GM18502 (cell line): ENCODE measurements at regions not wholly inside any gene's neighbourhood (a gene's known extent, or its start where the extent isn't known, plus 50 kb on each side); places are given as distances from the start of the nearest gene placed in this dataset.
"Not testable (repeated sequence)": the region's sequence is repeated elsewhere in the genome, so short reads cannot be mapped to it uniquely, and the experiment has no call there.

Experiments used
- ATAC-seq: cut with Tn5 transposase; IDR thresholded peaks from one replicate; pipeline ENCODE4 v1.9.1; 2021; ENCODE audit warnings: mild to moderate bottlenecking; ENCODE audit not compliant: unreplicated experiment, poor library complexity

DNA sequence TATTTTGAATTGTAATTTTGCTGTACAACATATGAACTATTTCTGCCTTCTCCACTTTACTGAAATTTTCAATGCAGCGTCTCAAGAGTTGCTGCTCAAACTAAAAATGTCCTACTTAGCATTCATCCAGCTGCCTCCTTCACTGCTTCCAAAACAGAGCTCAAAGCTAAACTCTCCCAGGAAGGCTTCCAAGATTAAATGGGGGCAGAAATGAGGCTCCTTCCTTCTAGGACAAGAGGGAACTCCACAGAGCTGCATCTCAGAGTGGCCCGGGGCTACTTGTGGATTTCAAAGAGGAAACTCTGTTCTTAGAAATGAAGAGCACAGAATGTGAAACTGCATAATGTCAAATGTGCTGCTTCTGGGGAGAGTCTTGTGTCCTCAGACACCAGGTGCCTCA lies 295.9 kb upstream of the NCAM1 start:
- ATAC-seq, result no peak

DNA sequence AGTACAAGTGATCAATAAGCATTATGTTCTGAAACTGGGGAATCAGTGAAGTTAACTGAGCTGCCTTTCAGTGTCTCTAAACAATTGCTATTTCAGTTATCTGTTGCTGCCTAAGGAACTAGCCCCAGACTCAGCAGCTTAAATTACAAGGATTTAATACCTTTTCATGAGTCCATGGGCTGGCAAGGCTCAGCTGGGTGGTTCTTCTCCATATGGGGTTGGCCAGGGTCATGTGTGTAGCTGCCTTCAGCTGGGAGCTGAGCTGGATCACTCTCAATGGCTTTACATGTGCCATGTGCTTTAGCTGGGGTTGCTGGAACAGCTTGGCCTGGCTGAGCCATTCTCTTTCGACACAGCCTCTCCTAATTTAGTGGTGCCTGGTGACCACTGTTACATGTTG lies 295.0 kb upstream of the NCAM1 start:
- no peak for ATAC-seq

DNA sequence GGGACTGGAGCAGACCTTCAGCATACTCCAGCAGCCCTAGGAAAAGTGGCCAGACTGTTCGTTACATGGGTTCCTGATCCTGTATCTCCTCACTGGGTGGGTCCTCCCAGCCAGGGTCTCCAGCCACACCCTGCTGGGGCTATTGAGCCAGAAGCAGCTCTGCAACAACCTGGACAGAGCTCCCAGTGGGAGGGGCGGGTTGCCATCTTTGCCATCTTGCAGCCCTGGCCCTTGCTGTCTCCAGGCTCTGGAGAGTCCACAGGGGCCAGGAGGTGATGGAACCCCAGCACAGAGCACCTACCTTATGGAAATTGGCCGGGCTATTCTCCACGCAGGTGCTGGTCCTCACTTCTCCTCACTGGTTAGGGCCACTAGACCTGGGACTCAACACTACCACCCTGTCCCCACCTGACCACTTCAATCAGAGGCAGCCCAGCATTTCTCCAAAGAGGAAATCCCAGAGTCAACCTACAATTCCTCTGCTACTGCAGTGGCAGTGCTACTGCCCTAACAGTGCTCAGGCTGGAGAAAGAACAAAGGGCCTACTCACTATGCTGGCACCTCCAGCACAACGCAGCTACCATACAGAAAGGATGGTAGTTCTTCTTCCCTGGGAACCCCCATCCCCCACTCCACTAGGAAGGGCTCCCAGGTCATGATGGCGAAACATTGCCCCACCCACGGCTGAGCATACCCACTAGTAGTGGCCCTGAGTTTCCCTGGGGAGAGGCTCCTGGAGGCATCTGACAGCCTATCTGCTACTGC lies 290.2 kb upstream of the NCAM1 start:
- ATAC-seq, result no peak

DNA sequence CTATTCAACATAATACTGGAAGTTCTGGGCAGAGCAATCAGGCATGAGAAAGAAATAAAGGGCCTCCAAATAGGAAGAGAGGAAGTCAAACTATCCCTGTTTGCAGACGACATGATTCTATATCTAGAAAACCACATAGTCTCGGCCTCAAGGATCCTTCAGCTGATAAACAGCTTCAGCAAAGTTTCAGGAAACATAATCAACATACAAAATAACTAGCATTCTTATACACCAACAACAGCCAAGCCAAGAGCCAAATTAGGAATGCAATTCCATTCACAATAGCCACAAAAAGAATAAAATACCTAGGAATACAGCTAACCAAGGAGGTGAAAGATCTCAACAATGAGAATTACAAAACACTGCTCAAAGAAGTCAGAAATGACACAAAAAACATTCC lies 287.8 kb upstream of the NCAM1 start:
- ATAC-seq, result not testable (repeated sequence)

DNA sequence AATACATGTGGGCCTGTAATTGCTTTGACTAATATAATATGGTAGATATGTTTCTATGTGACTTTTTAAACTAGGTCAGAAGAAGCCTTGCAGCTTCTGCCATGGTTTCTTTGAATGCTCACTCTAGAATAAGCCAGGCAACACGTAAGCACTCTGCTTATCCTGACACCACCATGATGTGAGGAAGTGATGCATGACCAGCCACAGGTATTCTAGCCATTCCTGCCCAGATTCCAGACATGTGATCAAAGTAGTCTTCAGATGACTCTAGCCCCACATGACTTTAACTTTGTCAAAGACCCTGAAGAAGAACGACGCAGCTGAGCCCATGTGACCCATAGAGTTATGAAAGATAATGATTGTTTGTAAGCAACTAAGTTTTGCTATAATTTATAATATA lies 276.1 kb upstream of the NCAM1 start:
- ATAC-seq, result no peak

DNA sequence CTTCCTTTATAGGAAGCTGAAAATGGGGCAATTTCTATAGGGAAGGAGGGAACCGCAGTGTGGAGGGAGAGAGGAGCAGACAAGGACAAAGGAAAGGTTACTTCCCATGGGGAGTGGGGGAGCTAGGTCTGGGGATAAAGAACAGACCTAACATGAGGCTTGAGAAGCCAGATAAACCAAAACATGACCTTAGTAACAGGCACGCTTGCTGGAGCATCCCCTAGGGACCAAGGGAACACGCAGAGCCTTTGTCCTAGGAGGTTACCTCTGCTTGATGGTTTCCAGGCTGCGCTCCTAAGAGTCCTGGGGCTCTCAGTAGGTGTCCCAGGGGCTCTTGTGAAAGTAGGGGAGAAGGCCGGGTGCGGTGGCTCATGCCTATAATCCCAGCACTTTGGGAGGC lies 271.4 kb upstream of the NCAM1 start:
- no peak for ATAC-seq

DNA sequence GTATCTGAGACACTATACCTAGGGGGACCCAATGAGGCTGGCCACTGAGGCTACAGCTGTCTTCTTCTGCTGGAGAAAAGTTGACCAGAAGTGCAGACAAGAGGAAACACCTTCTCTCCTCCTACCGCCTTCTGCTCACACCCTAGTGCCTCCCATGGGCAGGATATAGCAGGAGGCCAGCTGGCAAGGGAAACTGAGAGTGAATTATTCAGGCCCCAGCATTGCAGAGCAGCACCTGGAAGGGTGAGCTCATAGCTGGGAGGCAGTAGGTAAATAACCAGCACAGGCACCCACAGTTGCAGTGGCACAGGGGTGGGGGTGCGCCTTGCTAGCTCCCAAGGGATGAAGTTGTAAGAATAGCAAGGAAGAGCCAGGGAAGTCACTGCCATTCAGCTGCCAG lies 267.4 kb upstream of the NCAM1 start:
- no peak for ATAC-seq

DNA sequence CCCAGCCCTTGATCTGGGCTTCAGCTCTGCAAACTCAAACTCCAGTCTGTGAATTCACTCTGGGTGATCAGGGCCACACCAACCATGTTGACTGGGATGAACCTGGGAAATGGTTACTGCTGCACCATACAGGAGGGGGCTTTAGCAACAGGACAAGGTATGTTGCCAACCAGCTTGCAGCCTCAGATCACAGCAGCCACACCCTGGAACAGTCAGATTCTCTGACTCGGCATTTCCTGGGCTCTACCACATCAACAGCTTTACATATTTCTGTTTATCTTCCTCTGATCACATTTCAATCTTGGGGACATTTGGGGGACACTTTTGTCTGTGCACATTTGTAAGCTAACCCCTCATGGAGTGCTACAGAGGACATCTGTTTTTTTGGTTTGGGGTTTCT lies 267.0 kb upstream of the NCAM1 start:
- ATAC-seq, result no peak

DNA sequence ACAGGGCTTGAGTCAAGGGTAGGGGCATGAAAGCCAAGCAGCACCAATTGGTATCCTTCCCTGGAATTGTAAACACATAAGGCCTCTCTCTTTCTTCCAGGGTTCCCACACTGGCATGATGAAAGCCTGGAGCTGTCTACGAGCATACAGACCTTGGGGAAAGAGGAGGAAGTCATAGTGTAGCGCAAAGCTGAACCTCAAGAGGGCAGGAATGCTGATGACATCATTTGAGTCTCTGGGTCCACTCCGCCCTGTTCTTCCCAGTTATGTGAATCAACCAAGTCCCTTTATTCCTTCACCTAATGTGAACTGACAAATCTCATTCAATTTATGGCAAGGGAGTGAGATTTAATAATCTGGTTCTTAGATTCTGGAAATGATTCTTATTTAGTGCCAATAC lies 266.4 kb upstream of the NCAM1 start:
- no peak for ATAC-seq

DNA sequence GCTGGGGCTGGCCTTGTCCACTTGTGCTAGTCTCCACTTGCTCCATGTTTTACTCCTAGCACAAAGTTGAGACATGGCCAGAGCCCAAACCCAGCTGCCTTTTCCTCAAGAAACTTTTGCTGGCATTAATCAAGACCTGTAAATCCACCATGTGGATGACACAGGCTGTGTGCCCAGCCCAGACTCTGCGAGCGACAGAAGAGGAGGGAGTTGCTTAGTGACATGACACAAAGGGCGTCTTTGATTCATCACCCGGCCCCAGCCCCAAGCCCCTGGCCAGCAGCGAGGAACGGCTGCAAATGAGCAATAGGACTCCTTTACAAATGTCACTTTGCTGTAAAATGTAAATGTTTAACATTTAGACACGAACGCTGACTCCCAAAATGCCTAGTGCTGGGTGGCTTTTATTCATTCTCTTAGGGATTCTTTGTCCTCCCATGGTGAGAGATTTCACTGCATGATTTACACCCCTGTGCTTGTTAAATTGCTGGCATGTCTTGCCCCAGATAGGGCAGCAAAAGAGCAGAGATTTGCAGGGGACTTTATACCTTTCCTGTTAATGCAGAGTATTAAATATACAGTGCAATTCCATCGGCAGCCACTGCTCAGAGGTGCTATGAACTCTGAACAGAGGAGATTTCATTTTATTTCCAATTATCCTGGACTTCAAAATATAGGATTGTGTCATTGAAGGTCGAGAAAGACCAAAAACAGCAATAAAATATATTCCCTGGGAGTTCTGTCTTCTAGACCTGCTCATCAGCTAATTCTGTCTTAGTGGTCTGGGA lies 263.6 kb upstream of the NCAM1 start:
- ATAC-seq, result no peak

DNA sequence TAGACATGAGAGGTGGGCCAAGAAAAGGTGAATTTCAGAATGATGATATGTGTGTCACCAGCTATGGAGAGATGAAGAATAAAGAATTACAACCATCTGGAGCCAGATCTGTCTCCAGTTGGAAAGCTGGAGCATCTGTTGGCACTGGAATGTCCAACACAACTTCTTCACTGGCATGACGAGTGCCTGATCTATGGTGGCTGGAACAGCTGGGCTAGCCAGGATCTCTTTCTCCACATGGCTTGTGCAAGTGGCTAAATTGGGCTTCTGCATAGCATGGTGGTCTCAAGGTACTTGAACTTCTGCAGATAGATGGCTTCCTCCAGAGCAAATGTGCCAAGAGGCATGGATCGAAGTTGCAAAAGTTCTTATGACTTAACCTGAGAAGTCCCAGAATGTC lies 256.1 kb upstream of the NCAM1 start:
- no peak for ATAC-seq

DNA sequence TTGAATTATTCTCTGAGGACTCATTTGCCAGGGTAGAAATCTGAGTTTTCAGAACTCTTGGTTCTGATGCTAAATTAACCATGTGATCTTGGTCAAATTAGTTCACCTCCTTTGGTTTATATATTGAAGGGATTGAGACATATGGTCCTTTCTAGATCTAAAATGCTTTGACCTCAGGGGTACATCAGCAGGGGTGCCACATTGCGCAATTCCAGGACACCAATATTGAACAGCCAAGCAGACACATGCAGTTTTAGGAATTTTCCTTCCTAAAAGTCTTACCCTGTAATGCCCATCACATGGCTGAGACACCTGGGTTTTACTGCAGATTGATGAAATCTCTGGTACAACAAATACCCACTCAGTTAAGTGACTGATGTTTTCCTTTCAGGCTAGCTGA lies 254.4 kb upstream of the NCAM1 start:
- no peak for ATAC-seq

DNA sequence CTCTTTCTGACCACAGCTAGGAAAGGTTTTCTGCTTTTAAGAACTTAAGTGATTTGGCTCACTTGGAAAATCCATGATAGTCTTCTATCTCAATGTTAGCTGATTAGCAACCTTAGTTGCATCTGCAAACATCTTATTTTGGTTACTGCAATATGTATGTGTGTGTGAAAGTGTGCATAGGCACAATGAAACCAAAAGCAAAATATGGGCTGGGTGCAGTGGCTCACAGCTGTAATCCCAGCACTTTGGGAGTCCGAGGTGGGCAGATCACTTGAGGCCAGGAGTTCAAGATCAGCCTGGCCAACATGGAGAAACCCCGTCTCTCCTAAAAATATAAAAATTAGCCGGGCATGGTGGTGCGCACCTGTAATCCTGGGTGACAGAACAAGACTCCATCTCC lies 246.9 kb upstream of the NCAM1 start:
- ATAC-seq, result not testable (repeated sequence)

DNA sequence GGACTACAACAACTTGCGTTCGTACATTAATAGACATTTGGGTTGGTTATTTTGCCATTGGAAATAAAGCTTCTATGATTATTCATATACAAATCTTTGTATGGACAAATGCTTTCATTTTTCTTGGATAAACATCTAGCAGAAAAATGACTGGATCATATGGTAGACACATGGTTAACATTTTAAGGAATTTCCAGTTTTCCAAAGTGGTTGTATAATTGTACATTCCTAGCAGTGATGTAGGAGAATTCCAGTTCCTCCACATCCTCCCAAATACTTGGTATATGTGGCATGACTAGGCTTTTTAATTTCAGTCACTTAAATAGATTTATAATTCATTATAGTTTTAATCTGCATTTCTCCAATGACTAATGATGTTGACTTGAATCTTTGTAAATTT lies 246.2 kb upstream of the NCAM1 start:
- ATAC-seq, result no peak

DNA sequence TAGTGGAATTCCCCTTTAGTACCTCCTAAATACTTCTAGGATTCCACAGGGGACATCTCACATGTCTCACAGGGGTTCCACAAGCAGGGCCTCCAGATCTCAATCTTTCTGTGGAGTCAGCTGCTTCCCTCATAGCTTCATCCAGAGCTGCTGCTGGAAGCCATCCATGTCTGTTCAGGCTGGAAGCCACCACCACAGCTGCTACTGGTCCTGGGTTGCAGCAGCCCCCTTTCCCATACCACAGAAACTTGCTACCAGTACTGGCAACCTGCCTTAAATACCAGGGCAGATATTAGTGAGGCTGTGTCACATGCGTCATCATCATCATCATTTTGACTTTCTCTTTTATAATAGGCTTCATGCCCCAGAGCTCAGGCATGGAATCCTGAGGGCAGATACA lies 242.7 kb upstream of the NCAM1 start:
- ATAC-seq, result no peak

DNA sequence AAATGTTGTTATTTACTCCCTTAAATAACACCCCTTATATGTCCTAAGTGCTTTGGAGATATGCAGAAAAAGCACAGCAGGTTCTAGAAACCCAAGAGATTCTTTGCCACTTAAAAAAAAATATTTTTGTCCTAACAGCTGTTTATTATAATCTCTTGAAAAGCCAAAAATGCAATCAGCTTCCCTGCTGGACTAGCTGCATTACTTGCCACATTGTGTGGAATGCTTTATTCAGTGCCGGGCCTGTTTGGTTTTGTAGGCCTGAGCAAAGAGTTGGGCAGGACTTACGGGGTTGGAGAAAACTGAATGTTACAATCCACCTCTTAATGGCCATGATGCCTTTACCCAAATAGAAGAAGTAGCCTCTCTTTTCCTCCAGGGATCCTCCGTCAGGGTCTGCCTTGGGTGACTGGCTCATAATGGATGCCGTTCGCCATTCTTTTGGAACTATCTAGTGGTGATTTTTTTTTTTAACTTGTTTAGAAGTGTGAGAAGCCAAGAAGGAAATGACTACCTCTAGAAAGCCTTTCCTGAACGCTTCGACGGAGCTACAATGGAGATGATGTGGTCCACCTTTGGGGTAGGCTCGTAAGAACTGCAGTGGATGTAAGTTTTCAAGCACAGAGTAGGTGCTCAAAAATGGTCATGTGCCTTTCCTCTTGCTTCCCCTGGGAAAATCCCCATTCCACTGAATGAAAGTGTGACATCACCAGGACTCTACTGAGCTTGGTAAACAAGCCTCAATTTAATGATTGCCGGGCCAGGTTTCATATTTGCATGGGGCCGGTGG lies 241.3 kb upstream of the NCAM1 start:
- ATAC-seq, result no peak

DNA sequence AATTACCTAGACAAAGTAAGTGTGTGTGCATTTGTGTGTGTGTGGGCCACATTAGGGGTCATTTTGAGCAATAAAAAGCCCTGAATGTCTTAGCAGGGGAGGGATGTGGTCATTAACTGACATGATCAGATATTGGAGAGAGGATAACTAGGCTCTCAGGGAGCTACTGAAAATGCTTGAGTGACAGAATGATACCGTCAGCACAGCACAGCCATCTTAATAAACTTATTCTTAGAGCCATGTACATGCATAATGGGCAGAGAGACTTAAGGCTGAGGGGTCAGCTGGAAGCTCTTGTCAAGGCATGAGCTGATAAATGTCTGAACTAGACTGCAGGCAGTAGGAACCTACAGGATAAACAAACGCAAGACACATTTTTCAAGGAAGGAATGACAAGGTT lies 239.1 kb upstream of the NCAM1 start:
- ATAC-seq, result no peak

DNA sequence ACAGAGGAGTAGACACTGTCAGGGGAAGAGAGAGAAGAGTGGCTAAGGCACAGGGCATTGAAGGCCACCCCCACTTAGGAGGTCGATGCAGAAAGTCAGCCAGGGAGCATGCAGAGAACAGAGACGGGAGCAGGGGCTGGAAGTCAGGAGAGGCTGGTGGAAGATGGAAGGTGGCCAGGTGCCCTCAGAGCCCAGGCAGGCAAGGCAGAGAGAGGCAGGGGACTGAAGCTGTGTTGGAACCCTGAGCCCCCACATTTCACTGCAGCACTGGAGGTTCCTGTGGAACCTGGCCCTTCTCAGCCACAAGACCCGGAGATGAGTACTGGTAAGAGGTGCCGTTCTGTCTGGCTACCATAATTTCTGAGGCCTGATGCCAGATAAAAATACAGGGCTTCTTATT lies 238.3 kb upstream of the NCAM1 start:
- no peak for ATAC-seq

DNA sequence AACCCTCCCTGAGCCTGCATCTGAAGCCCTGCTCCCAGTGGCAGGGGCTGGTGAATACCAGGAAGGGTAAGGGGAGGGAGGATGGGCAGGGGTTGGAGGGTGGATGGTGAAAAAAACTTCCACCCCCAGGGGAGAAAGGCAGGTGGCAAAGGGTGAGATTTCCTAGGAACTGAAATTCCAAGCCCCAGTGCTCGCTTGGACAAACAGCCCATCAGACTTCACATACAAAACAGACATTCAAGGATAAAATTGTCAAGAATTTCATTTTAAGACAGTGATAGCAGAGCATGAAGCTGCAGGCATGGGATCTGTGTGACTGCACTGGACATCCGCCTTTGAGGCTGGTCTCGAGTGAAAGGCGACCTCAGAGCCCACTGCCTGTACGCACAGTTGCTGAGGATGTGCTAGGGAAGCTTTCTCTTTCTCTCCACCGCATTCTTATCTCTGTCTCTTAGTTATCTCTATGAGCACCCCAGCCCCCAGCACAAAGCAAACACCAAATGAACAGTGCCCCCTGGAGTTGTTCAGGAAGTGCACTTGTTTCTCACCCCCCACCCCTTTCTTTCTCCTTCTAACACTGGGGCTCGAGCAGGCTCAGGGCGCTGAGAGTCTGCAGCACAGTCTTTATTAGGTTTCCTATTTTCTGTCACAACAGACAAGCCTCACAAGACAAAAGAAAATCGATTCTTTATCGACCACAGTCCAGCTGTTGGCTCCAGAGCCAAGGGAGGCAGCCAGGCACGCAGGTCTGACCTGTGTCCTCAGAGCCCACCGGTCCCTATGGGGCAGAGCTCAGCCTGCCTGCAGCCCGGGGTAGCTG lies 237.3 kb upstream of the NCAM1 start:
- ATAC-seq, result no peak

DNA sequence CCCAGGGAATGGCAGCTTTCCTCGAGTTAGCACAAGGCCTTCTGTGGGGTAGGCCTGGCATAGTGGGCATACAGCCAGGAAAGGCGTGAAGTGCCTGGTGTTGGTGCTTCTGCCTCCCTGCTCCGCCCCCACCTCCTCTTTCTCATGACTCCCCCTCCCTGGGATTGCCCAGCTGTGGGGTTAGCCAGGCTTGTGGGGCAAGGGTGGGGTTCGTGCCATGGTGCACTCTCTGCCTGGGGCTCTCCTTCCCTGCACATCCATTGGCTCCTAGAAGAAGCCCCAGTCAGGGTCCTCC lies 236.8 kb upstream of the NCAM1 start:
- no peak for ATAC-seq

DNA sequence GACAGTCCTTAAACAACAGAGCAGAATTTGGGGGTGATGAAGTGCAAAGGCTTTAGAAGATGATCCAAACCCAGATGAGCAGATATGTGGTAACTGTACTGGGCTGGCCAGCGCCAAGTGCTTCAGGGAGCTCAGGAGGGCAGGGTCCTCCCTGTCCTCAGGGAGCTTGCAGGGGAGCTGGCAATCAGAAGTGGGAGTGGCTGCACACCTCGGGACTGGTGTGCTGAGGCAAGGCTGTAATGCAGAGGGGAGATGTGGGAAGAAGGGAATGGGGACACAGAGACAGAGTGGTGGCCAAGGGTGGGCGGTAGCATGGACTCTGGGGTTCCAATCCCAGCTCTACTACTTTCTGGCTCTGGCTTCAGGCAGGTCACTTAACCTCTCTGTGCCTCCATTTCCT lies 235.6 kb upstream of the NCAM1 start:
- ATAC-seq, result no peak
